Globus pallidus (tissue), 1 donor: ENCODE measurements at regions not wholly inside any gene's neighbourhood (a gene's known extent, or its start where the extent isn't known, plus 50 kb on each side); places are given as distances from the start of the nearest gene placed in this dataset.
"Not testable (repeated sequence)": the region's sequence is repeated elsewhere in the genome, so short reads cannot be mapped to it uniquely, and the experiment has no call there.

ENCODE experiments used
- DNase-seq: peaks from one replicate; pipeline ENCODE4 v3.0.0-alpha.2; 2015; ENCODE audit warnings: low spot score

DNA sequence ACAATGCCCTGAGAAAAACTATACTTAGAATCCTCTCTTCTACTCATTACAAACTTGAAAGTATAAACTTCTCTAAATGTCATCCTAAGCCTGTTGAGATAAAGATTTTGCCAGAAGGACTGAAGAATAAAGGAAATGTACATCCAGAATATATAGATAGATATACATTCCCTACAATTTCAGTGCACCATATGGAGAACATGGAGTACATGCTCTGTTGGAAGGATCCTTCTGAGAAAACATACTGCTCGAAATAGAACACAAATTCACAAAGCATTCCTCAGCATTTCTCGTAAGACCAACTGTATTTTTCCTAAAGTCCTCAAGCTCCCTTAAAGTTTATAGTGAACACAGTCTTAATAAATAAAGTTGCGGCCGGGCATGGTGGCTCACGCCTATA lies 69.7 kb upstream of the RASA1 start:
- no peak for DNase-seq

DNA sequence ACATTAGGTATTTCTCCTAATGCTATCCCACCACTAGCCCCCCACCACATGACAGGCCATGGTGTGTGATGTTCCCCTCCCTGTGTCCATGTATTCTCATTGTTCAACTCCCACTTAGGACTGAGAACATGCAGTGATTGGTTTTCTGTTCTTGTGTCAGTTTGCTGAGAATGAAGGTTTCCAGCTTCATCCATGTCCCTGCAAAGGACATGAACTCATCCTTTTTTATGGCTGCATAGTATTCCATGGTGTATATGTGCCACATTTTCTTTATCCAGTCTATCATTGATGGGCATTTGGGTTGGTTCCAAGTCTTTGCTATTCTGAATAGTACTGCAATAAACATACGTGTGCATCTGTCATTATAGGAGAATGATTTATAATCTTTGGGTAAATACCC lies 68.4 kb upstream of the RASA1 start:
- not testable (repeated sequence) for DNase-seq

DNA sequence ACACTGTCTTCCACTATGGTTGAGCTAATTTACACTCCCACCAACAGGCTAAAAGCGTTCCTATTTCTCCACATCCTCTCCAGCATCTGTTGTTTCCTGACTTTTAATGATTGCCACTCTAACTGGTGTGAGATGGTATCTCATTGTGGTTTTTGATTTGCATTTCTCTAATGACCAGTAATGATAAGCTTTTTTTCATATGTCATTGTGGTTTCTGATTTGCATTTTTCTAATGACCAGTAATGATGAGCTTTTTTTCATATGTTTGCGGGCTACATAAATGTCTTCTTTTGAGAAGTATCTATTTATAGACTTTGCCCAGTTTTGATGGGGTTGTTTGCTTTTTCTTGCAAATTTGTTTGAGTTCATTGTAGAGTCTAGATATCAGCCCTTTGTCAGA lies 68.0 kb upstream of the RASA1 start:
- DNase-seq = not testable (repeated sequence)

DNA sequence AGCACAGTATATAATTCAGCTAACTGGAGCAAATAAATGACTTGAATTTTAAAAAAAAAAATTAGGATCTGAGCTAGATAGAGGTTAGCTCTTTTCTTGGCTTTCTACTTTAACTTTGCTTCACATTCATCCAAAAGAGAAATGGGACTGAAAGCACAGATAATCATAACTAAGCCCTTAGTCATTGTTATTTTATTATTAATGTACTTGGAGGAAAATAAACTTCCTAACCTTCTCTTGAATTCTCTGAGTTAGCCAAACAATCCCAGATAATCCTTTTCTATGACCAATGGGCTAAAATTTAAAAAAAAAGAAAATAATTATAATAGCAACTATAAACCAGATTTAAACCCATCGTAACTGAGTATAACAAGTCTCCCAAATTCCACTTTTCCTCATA lies 57.6 kb upstream of the RASA1 start:
- DNase-seq = no peak

DNA sequence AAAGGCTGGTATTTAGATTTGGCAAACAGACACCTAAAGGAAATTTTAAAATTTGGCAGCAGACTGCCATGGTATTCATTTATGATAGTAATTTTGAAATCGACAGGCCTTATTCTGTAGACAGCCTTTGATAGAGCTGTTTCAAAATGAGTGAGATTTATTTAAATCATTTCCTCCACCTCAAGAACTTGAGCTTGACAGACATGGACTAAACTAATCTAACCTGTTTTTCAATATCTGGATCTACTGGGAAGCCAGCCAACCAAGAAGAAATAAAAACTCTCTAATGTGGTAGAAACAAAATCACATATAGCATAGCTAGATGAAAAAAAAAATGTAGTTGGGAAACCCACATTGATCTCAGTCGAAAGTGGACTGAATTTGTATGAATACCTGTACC lies 56.9 kb upstream of the RASA1 start:
- no peak for DNase-seq

DNA sequence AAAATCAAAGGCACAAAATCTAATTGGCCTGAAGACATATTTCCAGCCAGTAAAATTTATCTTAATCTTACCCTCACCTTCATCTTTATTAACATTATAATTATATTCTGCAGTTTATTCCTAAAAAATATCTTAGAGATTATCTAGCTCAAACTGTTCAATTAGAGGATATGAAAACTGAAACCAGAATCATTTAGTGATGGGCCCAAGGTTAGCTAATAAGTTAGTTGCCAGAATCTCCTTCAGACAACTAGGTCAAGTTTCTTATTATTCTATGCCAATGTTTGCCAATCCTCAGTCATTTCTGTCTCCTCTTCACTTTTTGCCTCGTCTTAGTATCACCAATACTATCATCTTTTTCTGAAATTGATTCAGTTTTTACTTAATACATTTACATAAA lies 56.0 kb upstream of the RASA1 start:
- no peak for DNase-seq

DNA sequence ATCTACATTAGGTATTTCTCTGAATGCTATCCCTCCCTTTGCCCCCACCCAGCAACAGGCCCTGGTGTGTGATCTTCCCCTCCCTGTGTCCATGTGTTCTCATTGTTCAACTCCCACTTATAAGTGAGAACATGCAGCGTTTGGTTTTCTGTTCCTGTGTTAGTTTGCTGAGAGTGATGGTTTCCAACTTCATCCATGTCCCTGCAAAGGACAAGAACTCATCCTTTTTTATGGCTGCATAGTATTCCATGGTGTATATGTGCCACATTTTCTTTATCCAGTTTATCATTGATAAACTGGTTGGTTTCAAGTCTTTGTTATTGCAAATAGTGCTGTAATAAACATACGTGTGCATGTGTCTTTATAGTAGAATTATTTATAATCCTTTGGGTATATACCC lies 55.5 kb upstream of the RASA1 start:
- DNase-seq = not testable (repeated sequence)

DNA sequence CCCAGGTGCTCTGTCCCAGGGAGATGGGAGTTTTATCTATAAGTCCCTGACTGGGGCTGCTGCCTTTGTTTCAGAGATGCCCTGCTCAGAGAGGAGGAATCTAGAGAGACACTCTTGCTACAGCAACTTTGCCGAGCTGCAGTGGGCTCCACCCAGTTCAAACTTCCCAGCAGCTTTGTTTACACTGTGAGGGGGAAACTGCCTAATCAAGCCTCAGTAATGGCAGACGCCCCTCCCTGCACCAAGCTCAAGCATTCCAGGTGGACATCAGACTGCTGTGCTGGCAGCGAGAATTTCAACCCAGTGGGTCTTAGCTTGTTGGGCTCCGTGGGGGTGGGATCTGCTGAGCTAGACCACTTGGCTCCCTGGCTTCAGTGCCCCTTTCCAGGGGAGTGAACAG lies 50.2 kb upstream of the RASA1 start:
- DNase-seq = not testable (repeated sequence)
